ENCODE measurements at regions not wholly inside any gene's neighbourhood (a gene's known extent, or its start where the extent isn't known, plus 50 kb on each side); places are given as distances from the start of the nearest gene placed in this dataset.

DNA sequence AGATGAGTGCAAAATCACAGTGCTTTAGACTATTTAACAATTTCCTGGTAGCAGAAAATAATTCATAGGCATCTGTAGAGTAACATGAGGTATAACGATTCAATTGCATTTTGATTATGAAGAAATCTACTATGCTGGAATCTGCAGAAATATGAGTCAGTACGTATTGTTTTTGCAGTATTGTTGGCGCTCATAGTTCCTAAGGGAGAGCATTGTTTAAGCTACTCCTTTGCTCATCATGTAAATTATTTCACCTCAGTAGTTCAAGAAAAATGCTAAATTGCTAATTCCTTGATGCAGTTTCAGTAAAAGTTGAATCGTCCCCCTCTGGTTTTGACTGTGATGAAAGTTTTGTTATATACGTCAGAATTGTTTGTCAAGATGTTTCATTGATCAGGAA lies 458.4 kb downstream of the HINT1 start:
- no peak for DNase-seq
- TF ChIP-seq, protein P1, sequence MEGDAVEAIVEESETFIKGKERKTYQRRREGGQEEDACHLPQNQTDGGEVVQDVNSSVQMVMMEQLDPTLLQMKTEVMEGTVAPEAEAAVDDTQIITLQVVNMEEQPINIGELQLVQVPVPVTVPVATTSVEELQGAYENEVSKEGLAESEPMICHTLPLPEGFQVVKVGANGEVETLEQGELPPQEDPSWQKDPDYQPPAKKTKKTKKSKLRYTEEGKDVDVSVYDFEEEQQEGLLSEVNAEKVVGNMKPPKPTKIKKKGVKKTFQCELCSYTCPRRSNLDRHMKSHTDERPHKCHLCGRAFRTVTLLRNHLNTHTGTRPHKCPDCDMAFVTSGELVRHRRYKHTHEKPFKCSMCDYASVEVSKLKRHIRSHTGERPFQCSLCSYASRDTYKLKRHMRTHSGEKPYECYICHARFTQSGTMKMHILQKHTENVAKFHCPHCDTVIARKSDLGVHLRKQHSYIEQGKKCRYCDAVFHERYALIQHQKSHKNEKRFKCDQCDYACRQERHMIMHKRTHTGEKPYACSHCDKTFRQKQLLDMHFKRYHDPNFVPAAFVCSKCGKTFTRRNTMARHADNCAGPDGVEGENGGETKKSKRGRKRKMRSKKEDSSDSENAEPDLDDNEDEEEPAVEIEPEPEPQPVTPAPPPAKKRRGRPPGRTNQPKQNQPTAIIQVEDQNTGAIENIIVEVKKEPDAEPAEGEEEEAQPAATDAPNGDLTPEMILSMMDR (IDR thresholded peaks at IDR 0.05): no peak
- no peak for ATAC-seq
- Histone ChIP-seq H3K27me3 (ENCODE audit: insufficient read depth in 3 of 3, low read length in 2 of 3) (no peaks in the 10 kb centered on the region), H3K36me3 (ENCODE audit: insufficient read depth in 1 of 2, low read depth in 1 of 2) (no peaks in the 10 kb centered on the region), H3K4me1 (no peaks in the 10 kb centered on the region), H3K27ac (no peak overlapping the region), H3K9me3 (no peaks in the 10 kb centered on the region), H3K4me3 (no peak overlapping the region)
- intact Hi-C loops (cut with DNase I): no loop called here
- 66 to 71% (median 69%) methylated on average over 5 of the region's 5 CpGs for WGBS, 3 donors

DNA sequence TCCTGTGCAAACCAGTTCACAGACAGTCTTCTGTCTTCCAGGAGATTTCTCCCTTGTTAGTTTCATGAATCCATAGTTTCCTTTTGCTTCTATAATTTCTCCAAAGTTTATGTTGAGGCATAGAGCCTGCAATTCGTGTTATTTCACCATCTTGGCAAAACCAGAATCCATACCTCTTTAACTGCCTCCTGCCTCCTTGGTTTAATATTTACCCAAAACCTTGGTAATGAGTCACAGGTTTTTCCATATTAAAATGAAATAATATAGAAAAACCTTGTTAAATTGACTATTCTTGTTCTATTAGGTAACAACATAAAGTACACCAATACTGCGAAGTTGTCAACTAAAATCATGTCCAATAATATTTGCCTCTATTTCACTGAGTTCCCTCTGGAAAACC lies 459.7 kb downstream of the HINT1 start:
- H3K36me3 ChIP-seq (ENCODE audit: insufficient read depth in 1 of 2, low read depth in 1 of 2): no peaks in the 10 kb centered on the region
- WGBS, 3 donors: 78 to 84% (median 80%) methylated on average over 2 of the region's 2 CpGs
- no peak for DNase-seq

DNA sequence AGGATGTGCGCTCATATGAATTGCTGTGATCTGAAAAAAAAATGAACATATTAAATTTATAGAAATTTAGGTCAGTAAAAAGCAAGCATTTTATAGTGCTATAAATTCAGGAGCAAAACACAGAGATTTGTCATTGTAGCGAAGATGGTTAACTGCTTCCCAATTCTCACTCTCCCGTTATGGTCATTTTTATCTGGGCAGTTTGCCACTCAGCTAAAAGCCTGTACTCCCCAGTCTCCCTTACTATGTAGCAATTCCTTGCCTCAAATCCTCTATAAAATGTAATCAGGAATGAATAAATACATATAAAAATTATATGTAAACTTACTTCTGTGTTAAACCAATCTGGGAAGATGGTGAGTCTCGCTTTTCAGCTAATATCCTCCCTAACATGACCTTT lies 471.5 kb downstream of the HINT1 start:
- Histone ChIP-seq H3K36me3 (ENCODE audit: insufficient read depth in 1 of 2, low read depth in 1 of 2) (no peaks in the 10 kb centered on the region), H3K4me3 (no peak overlapping the region), H3K9me3 (no peaks in the 10 kb centered on the region), H3K27me3 (ENCODE audit: insufficient read depth in 3 of 3, low read length in 2 of 3) (no peaks in the 10 kb centered on the region), H3K27ac (no peak overlapping the region), H3K4me1 (no peaks in the 10 kb centered on the region)
- TF ChIP-seq, protein P1 (IDR thresholded peaks at IDR 0.05): no peak
- ATAC-seq (no peak), DNase-seq (no peak)
- intact Hi-C loops (cut with DNase I): no loop called here
- WGBS, 3 donors: 65 to 72% (median 69%) methylated on average over 4 of the region's 4 CpGs

More for the DNA sequence above, 459.7 kb downstream of the HINT1 start:
- no peaks in the 10 kb centered on the region for H3K4me1 ChIP-seq
- H3K9me3 ChIP-seq: no peaks in the 10 kb centered on the region
- TF ChIP-seq, protein P1 (IDR thresholded peaks at IDR 0.05): no peak
- intact Hi-C loops (cut with DNase I): no loop called here
- no peak for ATAC-seq
- H3K4me3 ChIP-seq: no peak overlapping the region
- no peak overlapping the region for H3K27ac ChIP-seq
- H3K27me3 ChIP-seq (ENCODE audit: insufficient read depth in 3 of 3, low read length in 2 of 3): no peaks in the 10 kb centered on the region

DNA sequence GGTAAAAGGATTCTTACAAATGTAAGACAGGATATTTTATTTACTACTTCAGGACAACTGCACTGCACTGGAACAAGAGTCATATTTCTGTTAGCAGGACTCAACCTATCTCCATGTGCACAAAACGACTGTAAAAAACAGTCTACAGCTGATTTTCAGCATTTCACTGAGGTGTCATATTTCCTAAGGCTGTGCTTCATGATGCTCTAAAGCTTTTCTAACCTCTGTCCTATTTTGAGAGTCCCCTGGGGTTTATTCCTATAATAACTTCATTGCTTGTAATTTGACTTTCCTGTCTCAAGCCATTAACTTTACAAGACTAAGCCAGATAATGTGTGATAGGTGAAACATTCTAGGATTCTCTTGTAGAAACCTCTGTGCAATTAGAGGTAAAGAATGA lies 472.3 kb downstream of the HINT1 start:
- DNase-seq (no peak), ATAC-seq (no peak)
- intact Hi-C loops (cut with DNase I): no loop called here
- H3K4me1 ChIP-seq: no peaks in the 10 kb centered on the region
- WGBS, 3 donors: 7 to 13% (median 10%) methylated on average over 1 of the region's 1 CpG
- TF ChIP-seq, protein P1 (IDR thresholded peaks at IDR 0.05): no peak
- no peaks in the 10 kb centered on the region for H3K27me3 ChIP-seq (ENCODE audit: insufficient read depth in 3 of 3, low read length in 2 of 3)
- no peaks in the 10 kb centered on the region for H3K9me3 ChIP-seq
- no peak overlapping the region for H3K4me3 ChIP-seq
- H3K27ac ChIP-seq: no peak overlapping the region
- H3K36me3 ChIP-seq (ENCODE audit: insufficient read depth in 1 of 2, low read depth in 1 of 2): no peaks in the 10 kb centered on the region

DNA sequence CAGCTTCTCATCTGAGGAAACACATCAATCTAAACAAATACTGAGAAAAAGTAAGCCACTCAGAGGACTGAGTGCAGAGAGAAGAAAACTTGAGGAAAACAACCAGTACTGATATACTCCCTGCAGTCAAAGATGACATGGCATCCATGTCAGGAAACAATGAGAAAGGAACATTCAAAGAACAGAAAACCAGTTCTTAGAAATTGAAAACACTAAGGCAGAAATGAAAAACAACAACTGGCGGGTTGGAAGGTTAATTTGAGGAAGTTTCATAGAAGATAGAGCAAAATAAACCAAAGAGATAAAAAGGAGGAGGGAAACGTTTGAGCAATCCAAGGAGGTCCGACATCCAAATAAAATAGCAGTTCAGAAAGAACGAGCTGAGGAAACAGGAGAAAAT lies 475.2 kb downstream of the HINT1 start:
- no peaks in the 10 kb centered on the region for H3K9me3 ChIP-seq
- H3K27ac ChIP-seq: no peak overlapping the region
- no peak overlapping the region for H3K4me3 ChIP-seq
- no peaks in the 10 kb centered on the region for H3K4me1 ChIP-seq
- TF ChIP-seq, protein P1 (IDR thresholded peaks at IDR 0.05): no peak
- no peaks in the 10 kb centered on the region for H3K27me3 ChIP-seq (ENCODE audit: insufficient read depth in 3 of 3, low read length in 2 of 3)
- DNase-seq: no peak
- 58 to 80% (median 76%) methylated on average over 4 of the region's 4 CpGs for WGBS, 3 donors
- H3K36me3 ChIP-seq (ENCODE audit: insufficient read depth in 1 of 2, low read depth in 1 of 2): no peaks in the 10 kb centered on the region
- intact Hi-C loops (cut with DNase I): no loop called here
- no peak for ATAC-seq

Data from psoas muscle (tissue), 7 donors.